ENCODE measurements at regions not wholly inside any gene's neighbourhood (a gene's known extent, or its start where the extent isn't known, plus 50 kb on each side); places are given as distances from the start of the nearest gene placed in this dataset.

DNA sequence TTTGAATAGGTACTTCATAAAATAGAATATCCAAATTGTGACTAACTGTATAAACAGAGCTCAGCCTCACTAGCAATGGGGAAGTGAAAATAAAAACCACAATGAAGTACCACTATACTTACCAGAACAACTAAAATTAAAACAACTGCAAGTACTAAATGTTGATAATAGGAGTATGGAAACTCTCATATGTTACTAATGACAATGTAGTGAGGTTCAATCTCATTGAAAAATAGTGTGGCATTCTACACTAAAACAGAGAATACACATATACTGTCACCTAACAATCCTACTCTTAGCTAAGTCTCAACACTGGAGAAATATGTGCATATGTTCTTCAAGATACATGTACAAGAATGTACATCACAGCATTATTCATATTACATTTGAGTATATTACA, 132.0 kb upstream of the CARMIL1 start (continued):
- TF ChIP-seq IRF5 (IDR thresholded peaks at IDR 0.05; ENCODE audit: borderline replicate concordance) (peak; percentile 73; the same call in 1 of the 2 replicates), BMI1 (IDR thresholded peaks at IDR 0.05; ENCODE audit: borderline replicate concordance) (no peak), CREB1 (IDR thresholded peaks at IDR 0.05; ENCODE audit: low read depth) (no peak), ATF2 (IDR thresholded peaks at IDR 0.05; ENCODE audit: low read length) (peak; percentile 71), JUNB (IDR thresholded peaks at IDR 0.05) (peak; percentile 66), DPF2 (IDR thresholded peaks at IDR 0.05) (peak; percentile 71; the same call in 1 of the 2 replicates), CBX3 (IDR thresholded peaks at IDR 0.05; ENCODE audit: borderline replicate concordance, low read depth) (no peak), MTA2 (IDR thresholded peaks at IDR 0.05; ENCODE audit: low read depth) (peak; percentile 88), NFIC (IDR thresholded peaks at IDR 0.05; ENCODE audit: low read depth, low read length) (peak; percentile 91), MTA3 (IDR thresholded peaks at IDR 0.05; ENCODE audit: borderline replicate concordance, low read length) (peak; percentile 77; the same call in 1 of the 2 replicates), CBFB (IDR thresholded peaks at IDR 0.05; ENCODE audit: low read depth) (peak; percentile 70), SUZ12 (IDR thresholded peaks at IDR 0.05; ENCODE audit: unreplicated experiment) (no peak), RELB (IDR thresholded peaks at IDR 0.05; ENCODE audit: low read depth) (peak; percentile 79), ZNF217 (IDR thresholded peaks at IDR 0.05) (peak; percentile 43; the same call in 1 of the 2 replicates), MEF2A (IDR thresholded peaks at IDR 0.05; ENCODE audit: insufficient read depth, low read depth, low read length) (peak; percentile 70; the same call in 1 of the 2 replicates)

Data from GM12878 (cell line).